ENCODE measurements at regions not wholly inside any gene's neighbourhood (a gene's known extent, or its start where the extent isn't known, plus 50 kb on each side); places are given as distances from the start of the nearest gene placed in this dataset.
A peak's percentile ranks its signal among the peaks of the same experiment; 100 is the strongest.
"Not testable (repeated sequence)": the region's sequence is repeated elsewhere in the genome, so short reads cannot be mapped to it uniquely, and the experiment has no call there.

DNA sequence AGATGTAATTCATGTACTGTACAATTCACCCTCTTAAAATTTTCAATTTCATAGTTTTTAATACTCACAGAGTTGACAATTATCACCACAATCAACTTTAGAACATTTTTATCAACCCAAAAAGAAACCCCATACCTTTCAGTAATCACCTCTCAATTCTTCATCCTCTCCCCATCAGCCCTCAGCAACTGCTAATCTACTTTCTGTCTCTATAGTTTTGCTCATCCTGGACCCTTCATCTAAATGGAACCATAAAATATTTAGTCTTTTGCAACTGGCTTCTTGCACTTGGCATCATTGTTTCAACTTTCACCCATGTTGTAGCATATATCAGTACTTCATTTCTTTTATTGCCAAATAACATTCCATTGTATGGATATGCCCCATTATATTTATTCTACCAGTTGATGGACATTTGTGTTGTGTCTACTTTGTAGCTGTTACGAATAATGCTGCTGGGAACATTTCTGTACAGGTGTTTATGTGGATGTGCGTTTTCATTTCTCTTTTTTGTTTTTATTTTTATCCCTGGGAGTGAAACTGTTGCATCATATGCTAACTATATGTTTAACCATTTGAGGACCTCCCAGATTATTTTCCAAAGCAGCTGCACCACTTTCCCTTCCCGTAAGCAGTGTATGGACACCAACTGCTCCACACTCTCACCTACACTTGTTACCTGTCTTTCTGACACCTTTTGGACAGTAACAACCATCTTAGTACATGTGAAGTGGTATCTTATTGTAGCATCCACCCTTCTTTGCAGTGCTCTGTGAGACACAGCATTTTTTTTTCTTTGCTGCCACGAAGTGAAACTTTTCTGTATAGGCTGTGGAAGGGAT lies 65.4 kb upstream of the APBB1IP start:
- peak overlapping the region in 1 of 2 donors; percentile 46 for H3K4me3 Mint-ChIP-seq
- no peaks in the 10 kb centered on the region for H4K20me1 ChIP-seq (ENCODE audit: insufficient read depth, low read length)
- WGBS (ENCODE audit: insufficient coverage): 0% methylated on average over 1 of the region's 4 CpGs

DNA sequence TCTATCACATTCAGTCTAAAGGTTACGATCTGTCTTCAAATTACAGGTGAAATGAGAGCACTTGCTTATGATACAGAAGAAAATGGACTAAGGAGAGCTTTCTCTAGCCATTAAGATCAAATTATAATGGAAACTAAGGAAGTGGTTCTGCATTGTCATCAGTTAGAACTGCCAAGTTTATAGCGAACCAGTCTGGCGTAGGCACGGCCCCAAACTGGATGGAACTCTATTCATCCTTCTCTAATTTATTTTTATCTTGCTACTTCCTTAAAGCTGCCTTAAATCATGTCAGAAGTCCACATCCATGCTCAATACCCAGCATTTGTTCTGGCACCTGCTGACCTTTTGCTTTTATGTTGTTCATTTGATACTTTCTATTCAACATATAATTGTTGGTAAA lies 63.7 kb upstream of the APBB1IP start:
- 0% methylated on average over 1 of the region's 4 CpGs for WGBS (ENCODE audit: insufficient coverage)
- no peaks in the 10 kb centered on the region for H3K79me2 ChIP-seq (ENCODE audit: insufficient read depth, low read length)
- intact Hi-C loops (cut with micrococcal nuclease): no loop called here
- TF ChIP-seq, protein P1, sequence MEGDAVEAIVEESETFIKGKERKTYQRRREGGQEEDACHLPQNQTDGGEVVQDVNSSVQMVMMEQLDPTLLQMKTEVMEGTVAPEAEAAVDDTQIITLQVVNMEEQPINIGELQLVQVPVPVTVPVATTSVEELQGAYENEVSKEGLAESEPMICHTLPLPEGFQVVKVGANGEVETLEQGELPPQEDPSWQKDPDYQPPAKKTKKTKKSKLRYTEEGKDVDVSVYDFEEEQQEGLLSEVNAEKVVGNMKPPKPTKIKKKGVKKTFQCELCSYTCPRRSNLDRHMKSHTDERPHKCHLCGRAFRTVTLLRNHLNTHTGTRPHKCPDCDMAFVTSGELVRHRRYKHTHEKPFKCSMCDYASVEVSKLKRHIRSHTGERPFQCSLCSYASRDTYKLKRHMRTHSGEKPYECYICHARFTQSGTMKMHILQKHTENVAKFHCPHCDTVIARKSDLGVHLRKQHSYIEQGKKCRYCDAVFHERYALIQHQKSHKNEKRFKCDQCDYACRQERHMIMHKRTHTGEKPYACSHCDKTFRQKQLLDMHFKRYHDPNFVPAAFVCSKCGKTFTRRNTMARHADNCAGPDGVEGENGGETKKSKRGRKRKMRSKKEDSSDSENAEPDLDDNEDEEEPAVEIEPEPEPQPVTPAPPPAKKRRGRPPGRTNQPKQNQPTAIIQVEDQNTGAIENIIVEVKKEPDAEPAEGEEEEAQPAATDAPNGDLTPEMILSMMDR (IDR thresholded peaks at IDR 0.05): no peak
- H3K9me3 ChIP-seq (replicated peaks in 1 of 2; ENCODE audit: control insufficient read depth in 1 of 2, insufficient read depth in 1 of 2, low read length in 2 of 2): no peaks in the 10 kb centered on the region
- Mint-ChIP-seq H3K4me3 (no peak overlapping the region), H3K4me1 (peaks cover 67% of the 10 kb centered on the region), H3K36me3 (no peaks in the 10 kb centered on the region), H3K27me3 (ENCODE audit: low read depth in 3 of 3) (no peaks in the 10 kb centered on the region), H3K27ac (peak overlapping the region in 2 of 7 donors; percentile 35 to 76), H3K9me3 (peaks cover 0 to 9% (median 4%) of the 10 kb centered on the region in 7 donors)
- H3K9ac ChIP-seq (ENCODE audit: insufficient read depth, low read length, poor library complexity, severe bottlenecking): no peak overlapping the region
- peaks cover 58 to 70% of the 10 kb centered on the region in 2 donors for H3K4me1 ChIP-seq (ENCODE audit: control insufficient read depth in 1 of 2, insufficient read depth in 2 of 2, low read length in 2 of 2)
- H4K20me1 ChIP-seq (ENCODE audit: insufficient read depth, low read length): no peaks in the 10 kb centered on the region
- H3K27me3 ChIP-seq (ENCODE audit: control insufficient read depth in 2 of 2, insufficient read depth in 2 of 2, low read length in 2 of 2): no peaks in the 10 kb centered on the region
- H3K4me3 ChIP-seq (replicated peaks in 1 of 3; ENCODE audit: low read depth in 2 of 3, low read length in 3 of 3): peak overlapping the region in 1 of 3 experiments; percentile 27
- DNase-seq: peak; percentile 32 to 62 (median 34)
- no peak overlapping the region for H2AFZ ChIP-seq (ENCODE audit: insufficient read depth, low read depth, low read length, poor library complexity, severe bottlenecking)
- peak overlapping the region; percentile 51 for H3K4me2 ChIP-seq (replicated peaks; ENCODE audit: extremely low read depth, low read length, poor library complexity, severe bottlenecking)
- H3K27ac ChIP-seq (ENCODE audit: low read depth in 1 of 2, low read length in 2 of 2): peak overlapping the region in 1 of 2 donors; percentile 54
- H3K36me3 ChIP-seq (replicated peaks in 1 of 2; ENCODE audit: control insufficient read depth in 1 of 2, insufficient read depth in 2 of 2, low read length in 2 of 2): no peaks in the 10 kb centered on the region

More for the DNA sequence above, 65.4 kb upstream of the APBB1IP start:
- Histone ChIP-seq H3K4me2 (replicated peaks; ENCODE audit: extremely low read depth, low read length, poor library complexity, severe bottlenecking) (peak overlapping the region; percentile 44), H3K27me3 (ENCODE audit: control insufficient read depth in 2 of 2, insufficient read depth in 2 of 2, low read length in 2 of 2) (no peaks in the 10 kb centered on the region), H2AFZ (ENCODE audit: insufficient read depth, low read depth, low read length, poor library complexity, severe bottlenecking) (no peak overlapping the region), H3K27ac (ENCODE audit: low read depth in 1 of 2, low read length in 2 of 2) (peak overlapping the region in 1 of 2 donors; percentile 48), H3K36me3 (replicated peaks in 1 of 2; ENCODE audit: control insufficient read depth in 1 of 2, insufficient read depth in 2 of 2, low read length in 2 of 2) (no peaks in the 10 kb centered on the region), H3K4me1 (ENCODE audit: control insufficient read depth in 1 of 2, insufficient read depth in 2 of 2, low read length in 2 of 2) (peaks cover 49 to 53% of the 10 kb centered on the region in 2 donors), H3K79me2 (ENCODE audit: insufficient read depth, low read length) (no peaks in the 10 kb centered on the region), H3K9ac (ENCODE audit: insufficient read depth, low read length, poor library complexity, severe bottlenecking) (no peak overlapping the region), H3K9me3 (replicated peaks in 1 of 2; ENCODE audit: control insufficient read depth in 1 of 2, insufficient read depth in 1 of 2, low read length in 2 of 2) (no peaks in the 10 kb centered on the region), H3K4me3 (replicated peaks in 1 of 3; ENCODE audit: low read depth in 2 of 3, low read length in 3 of 3) (peak overlapping the region in 1 of 3 experiments; percentile 42)
- no peaks in the 10 kb centered on the region for H3K27me3 Mint-ChIP-seq (ENCODE audit: low read depth in 3 of 3)
- peak overlapping the region in 1 of 7 donors; percentile 50 for H3K27ac Mint-ChIP-seq
- peaks cover 53% of the 10 kb centered on the region for H3K4me1 Mint-ChIP-seq
- intact Hi-C loops (cut with micrococcal nuclease): no loop called here
- DNase-seq: no peak
- peaks cover 0 to 9% (median 4%) of the 10 kb centered on the region in 7 donors for H3K9me3 Mint-ChIP-seq
- no peaks in the 10 kb centered on the region for H3K36me3 Mint-ChIP-seq
- TF ChIP-seq, protein P1 (IDR thresholded peaks at IDR 0.05): no peak

DNA sequence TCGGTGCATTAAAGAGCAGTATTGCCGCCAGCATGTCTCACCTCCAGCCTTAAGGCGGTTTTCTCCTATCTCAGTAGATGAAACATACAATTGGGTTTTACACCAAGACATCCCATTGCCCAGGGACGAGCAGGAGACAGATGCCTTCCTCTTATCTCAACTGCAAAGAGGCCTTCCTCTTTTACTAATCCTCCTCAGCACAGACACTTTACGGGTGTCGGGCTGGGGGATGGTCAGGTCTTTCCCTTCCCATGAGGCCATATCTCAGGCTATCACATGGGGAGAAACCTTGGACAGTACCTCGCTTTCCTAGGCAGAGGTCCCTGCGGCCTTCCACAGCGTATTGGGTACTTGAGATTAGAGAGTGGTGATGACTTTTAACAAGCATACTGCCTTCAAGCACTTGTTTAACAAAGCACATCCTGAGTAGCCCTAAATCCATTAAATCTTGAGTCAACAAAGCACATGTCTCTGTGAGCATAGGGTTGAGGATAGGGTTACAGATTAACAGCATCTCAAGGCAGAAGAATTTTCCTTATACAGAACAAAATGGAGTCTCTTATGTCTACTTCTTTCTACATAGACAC lies 60.8 kb upstream of the APBB1IP start:
- DNase-seq; H3K4me3 Mint-ChIP-seq; H3K4me2 ChIP-seq (replicated peaks; ENCODE audit: extremely low read depth, low read length, poor library complexity, severe bottlenecking); intact Hi-C loops (cut with micrococcal nuclease); H3K36me3 Mint-ChIP-seq; H3K27me3 Mint-ChIP-seq (ENCODE audit: low read depth in 3 of 3); H3K27me3 ChIP-seq (ENCODE audit: control insufficient read depth in 2 of 2, insufficient read depth in 2 of 2, low read length in 2 of 2); H3K9me3 ChIP-seq (replicated peaks in 1 of 2; ENCODE audit: control insufficient read depth in 1 of 2, insufficient read depth in 1 of 2, low read length in 2 of 2); H3K9ac ChIP-seq (ENCODE audit: insufficient read depth, low read length, poor library complexity, severe bottlenecking); H3K4me3 ChIP-seq (replicated peaks in 1 of 3; ENCODE audit: low read depth in 2 of 3, low read length in 3 of 3); H4K20me1 ChIP-seq (ENCODE audit: insufficient read depth, low read length); H3K79me2 ChIP-seq (ENCODE audit: insufficient read depth, low read length); H3K36me3 ChIP-seq (replicated peaks in 1 of 2; ENCODE audit: control insufficient read depth in 1 of 2, insufficient read depth in 2 of 2, low read length in 2 of 2); H3K9me3 Mint-ChIP-seq; H2AFZ ChIP-seq (ENCODE audit: insufficient read depth, low read depth, low read length, poor library complexity, severe bottlenecking): not testable (repeated sequence)
- Histone ChIP-seq H3K27ac (ENCODE audit: low read depth in 1 of 2, low read length in 2 of 2) (peak overlapping the region in 1 of 2 donors; percentile 65), H3K4me1 (ENCODE audit: control insufficient read depth in 1 of 2, insufficient read depth in 2 of 2, low read length in 2 of 2) (peaks cover 70 to 80% of the 10 kb centered on the region in 2 donors)
- H3K27ac Mint-ChIP-seq: peak overlapping the region in 2 of 7 donors; percentile 45 to 74
- WGBS (ENCODE audit: insufficient coverage): 10% methylated on average over 2 of the region's 9 CpGs
- H3K4me1 Mint-ChIP-seq: peaks cover 86% of the 10 kb centered on the region

Measured in CD14-positive monocyte (primary cell).